Osteoblast (primary cell): ENCODE measurements at regions not wholly inside any gene's neighbourhood (a gene's known extent, or its start where the extent isn't known, plus 50 kb on each side); places are given as distances from the start of the nearest gene placed in this dataset.
A peak's percentile ranks its signal among the peaks of the same experiment; 100 is the strongest.

Source experiments
- DNase-seq: peaks from one replicate; pipeline ENCODE4 v3.0.0; 2011; ENCODE audit warnings: low spot score, mixed read lengths; ENCODE audit not compliant: insufficient read length; ENCODE audit errors: missing footprints
- H2AFZ ChIP-seq: 2 replicates; pipeline ENCODE4 v1.6.0; 2011; ENCODE audit warnings: mild to moderate bottlenecking, low read length
- H3K27ac ChIP-seq: 2 replicates; pipeline ENCODE4 v1.5.1; 2011; ENCODE audit warnings: mild to moderate bottlenecking, low read depth, low read length, moderate library complexity
- H3K27me3 ChIP-seq: 2 replicates; pipeline ENCODE4 v1.6.0; 2012; ENCODE audit warnings: mild to moderate bottlenecking, control low read depth, inconsistent platforms, low read length, moderate library complexity; ENCODE audit not compliant: insufficient read depth
- H3K36me3 ChIP-seq: 2 replicates; pipeline ENCODE4 v1.5.1; 2011; ENCODE audit warnings: mild to moderate bottlenecking, low read length, control low read depth, moderate library complexity; ENCODE audit not compliant: insufficient read depth
- H3K4me1 ChIP-seq: 2 replicates; pipeline ENCODE4 v1.5.1; 2011; ENCODE audit warnings: mild to moderate bottlenecking, low read length, control low read depth, moderate library complexity; ENCODE audit not compliant: insufficient read depth
- H3K4me2 ChIP-seq: 2 replicates; pipeline ENCODE4 v1.6.0; 2011; ENCODE audit warnings: mild to moderate bottlenecking, low read length; ENCODE audit not compliant: insufficient read depth
- H3K4me3 ChIP-seq: fragments of 200-600 bp; sonication (generic); 3 replicates; pipeline ENCODE4 v1.5.1; 2012; ENCODE audit warnings: mild to moderate bottlenecking, low read length, inconsistent platforms; ENCODE audit not compliant: insufficient read depth
- H3K79me2 ChIP-seq: 2 replicates; pipeline ENCODE4 v1.6.0; 2012; ENCODE audit warnings: mild to moderate bottlenecking, low read length, control low read depth, inconsistent platforms; ENCODE audit not compliant: insufficient read depth
- H3K9me3 ChIP-seq: 2 replicates; pipeline ENCODE4 v1.5.1; 2011; ENCODE audit warnings: low read depth, low read length, control low read depth
- H4K20me1 ChIP-seq: 2 replicates; pipeline ENCODE4 v1.6.0; 2012; ENCODE audit warnings: mild to moderate bottlenecking, low read length, control low read depth; ENCODE audit not compliant: insufficient read depth
- TF ChIP-seq, protein P1 (sequence below): IDR thresholded peaks from 2 replicates; pipeline ENCODE4 v1.5.1; 2011; ENCODE audit warnings: mild to moderate bottlenecking, low read depth, low read length, moderate library complexity; ENCODE audit errors: extremely low read depth

DNA sequence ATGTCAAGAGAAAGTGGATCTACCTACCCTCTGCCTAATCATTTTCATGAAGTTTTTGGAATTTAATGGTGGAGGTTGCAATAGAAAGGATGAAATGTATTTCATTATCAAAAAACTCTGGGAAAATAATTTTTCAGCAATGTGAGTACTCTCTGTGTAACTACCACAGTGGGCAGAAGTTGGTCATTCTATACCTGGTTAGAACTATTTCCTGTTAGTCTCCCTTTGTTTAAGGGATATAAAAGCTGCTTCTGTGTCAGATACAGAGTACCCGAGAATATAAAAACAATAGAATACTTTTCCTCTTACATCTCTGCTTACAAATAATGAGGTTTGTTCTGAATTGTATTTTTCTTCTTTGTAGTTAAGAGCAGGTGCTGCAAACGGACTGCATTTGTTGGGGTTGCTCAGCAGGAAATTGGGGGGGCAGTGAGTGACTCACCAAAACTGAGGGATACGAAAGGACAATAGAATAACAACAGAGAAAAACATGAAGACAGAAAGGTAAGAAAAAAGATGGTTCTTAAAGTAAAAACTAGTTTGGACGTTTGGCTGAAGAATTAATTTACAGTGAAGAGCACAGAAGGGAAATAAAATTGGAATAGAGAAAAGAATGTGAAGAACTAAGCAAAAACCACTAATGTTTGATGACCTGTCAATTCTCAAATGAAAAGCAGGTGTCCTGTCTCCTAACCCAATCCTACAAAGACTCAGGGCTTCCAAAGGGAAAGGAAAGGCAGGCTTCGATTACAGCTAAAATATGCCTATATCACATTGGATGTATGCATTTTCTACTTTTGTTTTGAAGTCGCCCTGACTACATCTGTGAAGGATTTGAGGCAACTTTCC lies 703.1 kb downstream of the RFPL4B start:
- no peak overlapping the region for H3K4me3 ChIP-seq
- no peaks in the 10 kb centered on the region for H3K27me3 ChIP-seq
- no peak overlapping the region for H2AFZ ChIP-seq
- no peaks in the 10 kb centered on the region for H3K79me2 ChIP-seq
- H3K4me1 ChIP-seq, result peaks cover 38% of the 10 kb centered on the region
- no peaks in the 10 kb centered on the region for H3K9me3 ChIP-seq
- DNase-seq, result no peak
- H4K20me1 ChIP-seq, result no peaks in the 10 kb centered on the region
- H3K27ac ChIP-seq, result no peak overlapping the region
- TF ChIP-seq, protein P1, sequence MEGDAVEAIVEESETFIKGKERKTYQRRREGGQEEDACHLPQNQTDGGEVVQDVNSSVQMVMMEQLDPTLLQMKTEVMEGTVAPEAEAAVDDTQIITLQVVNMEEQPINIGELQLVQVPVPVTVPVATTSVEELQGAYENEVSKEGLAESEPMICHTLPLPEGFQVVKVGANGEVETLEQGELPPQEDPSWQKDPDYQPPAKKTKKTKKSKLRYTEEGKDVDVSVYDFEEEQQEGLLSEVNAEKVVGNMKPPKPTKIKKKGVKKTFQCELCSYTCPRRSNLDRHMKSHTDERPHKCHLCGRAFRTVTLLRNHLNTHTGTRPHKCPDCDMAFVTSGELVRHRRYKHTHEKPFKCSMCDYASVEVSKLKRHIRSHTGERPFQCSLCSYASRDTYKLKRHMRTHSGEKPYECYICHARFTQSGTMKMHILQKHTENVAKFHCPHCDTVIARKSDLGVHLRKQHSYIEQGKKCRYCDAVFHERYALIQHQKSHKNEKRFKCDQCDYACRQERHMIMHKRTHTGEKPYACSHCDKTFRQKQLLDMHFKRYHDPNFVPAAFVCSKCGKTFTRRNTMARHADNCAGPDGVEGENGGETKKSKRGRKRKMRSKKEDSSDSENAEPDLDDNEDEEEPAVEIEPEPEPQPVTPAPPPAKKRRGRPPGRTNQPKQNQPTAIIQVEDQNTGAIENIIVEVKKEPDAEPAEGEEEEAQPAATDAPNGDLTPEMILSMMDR, result no peak
- peak overlapping the region; percentile 40 for H3K4me2 ChIP-seq
- no peaks in the 10 kb centered on the region for H3K36me3 ChIP-seq

DNA sequence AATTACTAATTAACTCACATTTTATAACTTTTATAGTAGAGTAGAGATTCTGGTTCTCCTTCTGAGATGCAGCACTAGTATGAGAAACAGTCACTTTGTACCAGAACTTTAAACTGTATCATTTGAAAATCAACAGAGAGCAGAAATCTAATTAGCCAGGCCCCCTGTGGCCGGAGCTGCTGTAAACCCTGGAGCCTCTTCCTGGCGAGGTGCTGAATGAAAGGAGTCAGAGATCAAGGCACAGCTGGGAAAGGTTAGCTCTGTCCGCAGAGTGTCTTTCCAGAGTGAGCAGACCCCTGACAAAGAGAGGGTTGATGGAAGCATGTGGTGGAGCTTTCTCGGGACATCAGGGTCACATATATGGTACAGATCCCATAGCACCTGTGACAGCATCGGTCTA lies 703.8 kb downstream of the RFPL4B start:
- TF ChIP-seq, protein P1, result no peak
- no peak overlapping the region for H2AFZ ChIP-seq
- DNase-seq, result no peak
- no peaks in the 10 kb centered on the region for H3K36me3 ChIP-seq
- peaks cover 38% of the 10 kb centered on the region for H3K4me1 ChIP-seq
- no peak overlapping the region for H3K27ac ChIP-seq
- H3K27me3 ChIP-seq, result no peaks in the 10 kb centered on the region
- no peak overlapping the region for H3K4me2 ChIP-seq
- H4K20me1 ChIP-seq, result no peaks in the 10 kb centered on the region
- H3K9me3 ChIP-seq, result no peaks in the 10 kb centered on the region
- no peak overlapping the region for H3K4me3 ChIP-seq
- H3K79me2 ChIP-seq, result no peaks in the 10 kb centered on the region

DNA sequence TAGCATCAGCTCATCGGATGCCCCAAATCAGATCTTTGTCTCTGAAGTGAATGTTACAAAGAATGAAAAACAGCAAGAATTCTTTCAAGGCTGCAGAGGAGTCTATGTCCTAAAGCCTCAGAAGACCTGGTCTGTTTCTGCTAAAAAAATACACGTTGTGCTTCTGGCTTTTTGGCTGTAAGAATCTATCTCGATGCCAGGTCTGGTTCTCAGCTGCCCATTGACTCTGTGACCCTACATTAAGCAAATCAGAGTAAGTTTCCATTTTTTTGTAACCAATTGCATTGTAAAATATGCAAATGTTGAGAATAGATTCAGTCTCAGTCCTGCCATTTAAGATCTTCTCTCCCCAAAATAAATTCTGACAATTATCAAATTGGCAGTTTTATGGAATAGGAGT lies 705.4 kb downstream of the RFPL4B start:
- Histone ChIP-seq H3K4me1 (peaks cover 29% of the 10 kb centered on the region), H3K4me2 (no peak overlapping the region), H3K79me2 (no peaks in the 10 kb centered on the region), H3K27me3 (no peaks in the 10 kb centered on the region), H3K36me3 (no peaks in the 10 kb centered on the region), H3K4me3 (no peak overlapping the region), H3K9me3 (no peaks in the 10 kb centered on the region), H4K20me1 (no peaks in the 10 kb centered on the region), H2AFZ (peak overlapping the region; percentile 27), H3K27ac (no peak overlapping the region)
- no peak for DNase-seq
- TF ChIP-seq, protein P1, result no peak

DNA sequence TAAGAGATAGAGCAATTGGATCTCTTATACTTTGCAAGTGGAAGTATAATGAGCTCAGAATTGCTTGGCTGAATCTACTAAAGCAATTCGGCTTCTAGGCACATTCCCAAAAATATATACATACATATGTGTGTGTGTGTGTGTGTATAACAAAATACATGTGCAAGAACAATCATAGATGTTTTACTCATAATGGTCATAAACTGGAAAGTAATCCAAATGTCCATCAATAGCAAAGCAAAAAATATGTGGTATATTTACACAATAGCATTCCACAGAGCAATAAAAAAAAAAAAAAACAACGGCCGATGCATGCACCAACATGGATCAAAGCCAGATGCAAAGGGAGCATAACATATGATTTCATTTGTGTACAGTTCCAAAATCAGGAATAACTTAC lies 707.9 kb downstream of the RFPL4B start:
- H3K27me3 ChIP-seq, result no peaks in the 10 kb centered on the region
- H3K4me1 ChIP-seq, result peaks cover 7% of the 10 kb centered on the region
- no peak overlapping the region for H3K27ac ChIP-seq
- no peaks in the 10 kb centered on the region for H3K9me3 ChIP-seq
- H3K4me3 ChIP-seq, result no peak overlapping the region
- DNase-seq, result no peak
- no peak overlapping the region for H2AFZ ChIP-seq
- no peak overlapping the region for H3K4me2 ChIP-seq
- no peaks in the 10 kb centered on the region for H4K20me1 ChIP-seq
- TF ChIP-seq, protein P1, result no peak
- no peaks in the 10 kb centered on the region for H3K79me2 ChIP-seq
- H3K36me3 ChIP-seq, result no peaks in the 10 kb centered on the region
